ENCODE measurements at regions not wholly inside any gene's neighbourhood (a gene's known extent, or its start where the extent isn't known, plus 50 kb on each side); places are given as distances from the start of the nearest gene placed in this dataset.

- no peaks in the 10 kb centered on the region for H3K36me3 ChIP-seq (ENCODE audit: control insufficient read depth in 2 of 2, insufficient read depth in 2 of 2, low read length in 1 of 2)
- H3K27ac ChIP-seq (ENCODE audit: low read depth in 2 of 2, low read length in 1 of 2), result no peak overlapping the region
- WGBS, 2 donors, result 82 to 91% methylated on average over 4 of the region's 4 CpGs
- H3K9me3 ChIP-seq (ENCODE audit: control insufficient read depth in 2 of 2, insufficient read depth in 1 of 2, low read depth in 1 of 2, low read length in 1 of 2), result peaks cover 0 to 2% of the 10 kb centered on the region in 2 donors
- no peaks in the 10 kb centered on the region for H3K4me1 ChIP-seq (ENCODE audit: control insufficient read depth in 2 of 2, insufficient read depth in 2 of 2, low read length in 1 of 2)
- H3K27me3 ChIP-seq (ENCODE audit: control insufficient read depth in 1 of 2, insufficient read depth in 2 of 2, low read length in 2 of 2), result no peaks in the 10 kb centered on the region
- no peak overlapping the region for H3K4me3 ChIP-seq (ENCODE audit: low read depth in 1 of 2, low read length in 2 of 2)
These were observed 59.9 kb upstream of the ITGA4 start for GRCh38 chr2:181397331-181397730.

GRCh38 chr2:181398000-181398399 is 59.2 kb upstream of the ITGA4 start:
- no peak overlapping the region for H3K27ac ChIP-seq (ENCODE audit: low read depth in 2 of 2, low read length in 1 of 2)
- WGBS, 2 donors, result 70 to 83% methylated on average over 1 of the region's 1 CpG
- no peaks in the 10 kb centered on the region for H3K4me1 ChIP-seq (ENCODE audit: control insufficient read depth in 2 of 2, insufficient read depth in 2 of 2, low read length in 1 of 2)
- H3K36me3 ChIP-seq (ENCODE audit: control insufficient read depth in 2 of 2, insufficient read depth in 2 of 2, low read length in 1 of 2), result no peaks in the 10 kb centered on the region
- no peaks in the 10 kb centered on the region for H3K27me3 ChIP-seq (ENCODE audit: control insufficient read depth in 1 of 2, insufficient read depth in 2 of 2, low read length in 2 of 2)
- peaks cover 0 to 2% of the 10 kb centered on the region in 2 donors for H3K9me3 ChIP-seq (ENCODE audit: control insufficient read depth in 2 of 2, insufficient read depth in 1 of 2, low read depth in 1 of 2, low read length in 1 of 2)
- no peak overlapping the region for H3K4me3 ChIP-seq (ENCODE audit: low read depth in 1 of 2, low read length in 2 of 2)

- H3K4me1 ChIP-seq (ENCODE audit: control insufficient read depth in 2 of 2, insufficient read depth in 2 of 2, low read length in 1 of 2), result no peaks in the 10 kb centered on the region
These were observed 58.2 kb upstream of the ITGA4 start for GRCh38 chr2:181399027-181399426.

GRCh38 chr2:181404472-181404871 is 52.7 kb upstream of the ITGA4 start:
- WGBS, 2 donors, result 91% methylated on average over 1 of the region's 1 CpG
- H3K27me3 ChIP-seq (ENCODE audit: control insufficient read depth in 1 of 2, insufficient read depth in 2 of 2, low read length in 2 of 2), result no peaks in the 10 kb centered on the region
- H3K9me3 ChIP-seq (ENCODE audit: control insufficient read depth in 2 of 2, insufficient read depth in 1 of 2, low read depth in 1 of 2, low read length in 1 of 2), result no peaks in the 10 kb centered on the region
- H3K27ac ChIP-seq (ENCODE audit: low read depth in 2 of 2, low read length in 1 of 2), result no peak overlapping the region
- no peaks in the 10 kb centered on the region for H3K4me1 ChIP-seq (ENCODE audit: control insufficient read depth in 2 of 2, insufficient read depth in 2 of 2, low read length in 1 of 2)
- H3K4me3 ChIP-seq (ENCODE audit: low read depth in 1 of 2, low read length in 2 of 2), result no peak overlapping the region
- no peaks in the 10 kb centered on the region for H3K36me3 ChIP-seq (ENCODE audit: control insufficient read depth in 2 of 2, insufficient read depth in 2 of 2, low read length in 1 of 2)

More at GRCh38 chr2:181399027-181399426, 58.2 kb upstream of the ITGA4 start:
- Histone ChIP-seq H3K27ac (ENCODE audit: low read depth in 2 of 2, low read length in 1 of 2) (no peak overlapping the region), H3K9me3 (ENCODE audit: control insufficient read depth in 2 of 2, insufficient read depth in 1 of 2, low read depth in 1 of 2, low read length in 1 of 2) (peaks cover 0 to 2% of the 10 kb centered on the region in 2 donors), H3K27me3 (ENCODE audit: control insufficient read depth in 1 of 2, insufficient read depth in 2 of 2, low read length in 2 of 2) (no peaks in the 10 kb centered on the region), H3K4me3 (ENCODE audit: low read depth in 1 of 2, low read length in 2 of 2) (no peak overlapping the region), H3K36me3 (ENCODE audit: control insufficient read depth in 2 of 2, insufficient read depth in 2 of 2, low read length in 1 of 2) (no peaks in the 10 kb centered on the region)
- 60 to 62% methylated on average over 4 of the region's 4 CpGs for WGBS, 2 donors

GRCh38 chr2:181407171-181407570 is 50.0 kb upstream of the ITGA4 start:
- WGBS, 2 donors, result 69 to 70% methylated on average over 3 of the region's 3 CpGs

More at GRCh38 chr2:181407171-181407570, 50.0 kb upstream of the ITGA4 start:
- Histone ChIP-seq H3K36me3 (ENCODE audit: control insufficient read depth in 2 of 2, insufficient read depth in 2 of 2, low read length in 1 of 2) (no peaks in the 10 kb centered on the region), H3K4me1 (ENCODE audit: control insufficient read depth in 2 of 2, insufficient read depth in 2 of 2, low read length in 1 of 2) (no peaks in the 10 kb centered on the region), H3K9me3 (ENCODE audit: control insufficient read depth in 2 of 2, insufficient read depth in 1 of 2, low read depth in 1 of 2, low read length in 1 of 2) (no peaks in the 10 kb centered on the region), H3K4me3 (ENCODE audit: low read depth in 1 of 2, low read length in 2 of 2) (no peak overlapping the region), H3K27ac (ENCODE audit: low read depth in 2 of 2, low read length in 1 of 2) (no peak overlapping the region), H3K27me3 (ENCODE audit: control insufficient read depth in 1 of 2, insufficient read depth in 2 of 2, low read length in 2 of 2) (no peaks in the 10 kb centered on the region)

All from esophagus (tissue), 2 donors.